Endothelial cell of umbilical vein (primary cell): ENCODE measurements at regions not wholly inside any gene's neighbourhood (a gene's known extent, or its start where the extent isn't known, plus 50 kb on each side); places are given as distances from the start of the nearest gene placed in this dataset.

Experiments
- BruUV-seq: library from RNA; stranded (reverse); fragments of 400-500 nt; replicated peaks from 2 replicates; lab custom pipeline; 2021; lab: Mats Ljungman, UMichigan
- CTCF ChIA-PET: fragments of 300-600, 350-600 bp; sonication (Branson Sonifier 250); formaldehyde crosslinking; loops from one replicate; lab custom pipeline; 2021; ENCODE audit warnings: antibody characterized with exemption, inconsistent platforms; lab: Charles Lee
- POLR2A ChIA-PET: fragments of 300-600, 350-600 bp; sonication (Branson Sonifier 250); formaldehyde crosslinking; loops from one replicate; lab custom pipeline; 2021; ENCODE audit warnings: antibody characterized with exemption, inconsistent platforms; lab: Charles Lee
- DNase-seq: peaks from one replicate; pipeline ENCODE4 v3.0.0-alpha.2; 2011; ENCODE audit warnings: low read depth, low spot score
- FAIRE-seq: peaks from 2 replicates; lab custom pipeline; 2011; peaks lifted over from hg19 to GRCh38; lab: Jason Lieb, UNC
- H2AFZ ChIP-seq: 2 replicates; pipeline ENCODE4 v1.6.0; 2012; ENCODE audit warnings: low read depth, low read length, control low read depth, inconsistent platforms
- H3K27ac ChIP-seq: 2 replicates; pipeline ENCODE4 v1.5.1; 2011; ENCODE audit warnings: low read depth, mild to moderate bottlenecking, control low read depth, low read length, moderate library complexity; ENCODE audit not compliant: insufficient read depth
- H3K27me3 ChIP-seq, 2 experiments: 2 replicates each; pipeline versions ENCODE4 v1.6.0 to v1.6.1; 2011; ENCODE audit warnings: low read length in 2 of 2, mixed read lengths in 1 of 2; ENCODE audit not compliant: control insufficient read depth in 2 of 2, insufficient read depth in 2 of 2
- H3K36me3 ChIP-seq, 2 experiments: 2 replicates in 1 of 2; 3 replicates in 1 of 2; pipeline ENCODE4 v1.5.1; 2011; ENCODE audit warnings: low read length in 2 of 2, mild to moderate bottlenecking in 1 of 2, moderate library complexity in 1 of 2; ENCODE audit not compliant: control insufficient read depth in 2 of 2, insufficient read depth in 2 of 2; ENCODE audit errors: extremely low read depth in 1 of 2
- H3K4me1 ChIP-seq: 3 replicates; pipeline ENCODE4 v1.5.1; 2011; ENCODE audit warnings: mild to moderate bottlenecking, low read length; ENCODE audit not compliant: control insufficient read depth, insufficient read depth; ENCODE audit errors: extremely low read depth
- H3K4me2 ChIP-seq: 2 replicates; pipeline ENCODE4 v1.6.1; 2011; ENCODE audit warnings: low read length, control low read depth, mixed read lengths; ENCODE audit not compliant: insufficient read depth
- H3K4me3 ChIP-seq, 3 experiments: fragments of 200-600 bp in 1 of 3; sonication (generic), shearing (Covaris generic) in 1 of 3; replicated peaks in 1 of 3; 2 replicates each; pipeline ENCODE4 v1.5.1; 2011 to 2016; ENCODE audit warnings: control low read depth in 3 of 3, low read length in 3 of 3, mild to moderate bottlenecking in 2 of 3, inconsistent platforms in 1 of 3, low read depth in 1 of 3, moderate library complexity in 1 of 3; ENCODE audit not compliant: insufficient read depth in 1 of 3
- H3K79me2 ChIP-seq: 2 replicates; pipeline ENCODE4 v1.6.0; 2012; ENCODE audit warnings: low read length, inconsistent platforms; ENCODE audit not compliant: control insufficient read depth, insufficient read depth
- H3K9ac ChIP-seq: replicated peaks from 2 replicates; pipeline ENCODE3; 2011; ENCODE audit warnings: low read length, control low read depth; ENCODE audit not compliant: insufficient read depth; ENCODE audit errors: extremely low read depth
- H3K9me1 ChIP-seq: replicated peaks from 3 replicates; pipeline ENCODE4 v1.6.0; 2011; ENCODE audit warnings: mild to moderate bottlenecking, low read length; ENCODE audit not compliant: control insufficient read depth, insufficient read depth; ENCODE audit errors: extremely low read depth
- H3K9me3 ChIP-seq: replicated peaks from 2 replicates; pipeline ENCODE4 v1.5.1; 2012; ENCODE audit warnings: low read length, inconsistent platforms; ENCODE audit not compliant: control insufficient read depth, insufficient read depth
- H4K20me1 ChIP-seq: replicated peaks from 2 replicates; pipeline ENCODE3; 2011; ENCODE audit warnings: mild to moderate bottlenecking, low read length; ENCODE audit not compliant: control insufficient read depth, insufficient read depth; ENCODE audit errors: extremely low read depth
- CTCF ChIP-seq, 2 donors: IDR thresholded peaks; 1 replicate in 1 of 2; 2 replicates in 1 of 2; pipeline ENCODE4 v1.5.1; 2011; ENCODE audit warnings: low read length in 2 of 2, mild to moderate bottlenecking in 2 of 2, moderate library complexity in 2 of 2, control low read depth in 1 of 2, inconsistent platforms in 1 of 2, low read depth in 1 of 2; ENCODE audit not compliant: insufficient read depth in 1 of 2; ENCODE audit errors: extremely low read depth in 1 of 2
- EZH2 ChIP-seq: IDR thresholded peaks from 2 replicates; pipeline ENCODE4 v1.6.1; 2012; ENCODE audit warnings: borderline replicate concordance, low read depth, mild to moderate bottlenecking, moderate library complexity, low read length, inconsistent platforms; ENCODE audit not compliant: severe bottlenecking
- FOS ChIP-seq: IDR thresholded peaks from 2 replicates; pipeline ENCODE4 v1.6.1; 2011; ENCODE audit warnings: mild to moderate bottlenecking, low read length, moderate library complexity, borderline replicate concordance; ENCODE audit not compliant: insufficient read depth
- GATA2 ChIP-seq: IDR thresholded peaks from 2 replicates; pipeline ENCODE4 v1.7.0; 2011; ENCODE audit warnings: low read depth, mild to moderate bottlenecking, moderate library complexity, mixed read lengths, low read length; ENCODE audit not compliant: insufficient read length, insufficient read depth
- JUN ChIP-seq: IDR thresholded peaks from 2 replicates; pipeline ENCODE4 v1.6.1; 2011; ENCODE audit warnings: borderline replicate concordance, low read depth; ENCODE audit not compliant: insufficient read length, insufficient read depth
- MAX ChIP-seq: IDR thresholded peaks from 2 replicates; pipeline ENCODE4 v1.6.1; 2011; ENCODE audit not compliant: insufficient read depth, insufficient read length
- MYC ChIP-seq: IDR thresholded peaks from one replicate; pipeline ENCODE4 v1.6.1; 2011; ENCODE audit warnings: mild to moderate bottlenecking, low read depth, low read length
- POLR2A ChIP-seq: IDR thresholded peaks from 2 replicates; pipeline ENCODE4 v1.6.1; 2012; ENCODE audit warnings: low read depth, mild to moderate bottlenecking, control low read depth, low read length
- POLR2AphosphoS5 ChIP-seq: IDR thresholded peaks from 2 replicates; pipeline ENCODE4 v1.6.1; 2012; ENCODE audit warnings: low read depth, mild to moderate bottlenecking, control low read depth, low read length, moderate library complexity; ENCODE audit not compliant: insufficient read depth
- dilution Hi-C: fragments of 300-500 bp; cut with MboI; formaldehyde crosslinking; loops from one replicate; pipeline ENCODE4 v1.15.0; 2019; ENCODE audit warnings: low sequenced_read_pairs; ENCODE audit not compliant: extremely low pct_ligation_motif_present
- intact Hi-C: fragments of 100-400 bp; cut with micrococcal nuclease; formaldehyde crosslinking; loops from one replicate; pipeline ENCODE4 v1.10.0; 2022

GRCh38 chr7:142334806-142335205 is 76.9 kb upstream of the PRSS58 start:
- no peaks in the 10 kb centered on the region for H3K36me3 ChIP-seq
- BruUV-seq, result no TSS peak
- no peak overlapping the region for H2AFZ ChIP-seq
- intact Hi-C loops, result no loop called here
- POLR2A ChIA-PET, result no interaction called here
- H3K27me3 ChIP-seq, result no peaks in the 10 kb centered on the region
- no peaks in the 10 kb centered on the region for H4K20me1 ChIP-seq
- no peaks in the 10 kb centered on the region for H3K9me3 ChIP-seq
- no peak overlapping the region for H3K4me2 ChIP-seq
- no peaks in the 10 kb centered on the region for H3K4me1 ChIP-seq
- no peak for TF ChIP-seq JUN
- TF ChIP-seq POLR2AphosphoS5, result no peak
- TF ChIP-seq MAX, result no peak
- no peak for TF ChIP-seq FOS
- TF ChIP-seq CTCF (IDR thresholded peaks at IDR 0.05; ENCODE audit: extremely low read depth in 1 of 2, insufficient read depth in 1 of 2, low read depth in 1 of 2, low read length in 2 of 2), result no peak
- TF ChIP-seq GATA2, result no peak
- TF ChIP-seq EZH2, result no peak
- TF ChIP-seq MYC, result no peak
- no peak for TF ChIP-seq POLR2A
- FAIRE-seq (no peak), DNase-seq (no peak)
- H3K4me3 ChIP-seq, result no peak overlapping the region
- CTCF ChIA-PET, result interaction anchor here (1.3 kb wide), 1 partner anchor 15 kb away, joined by 6 read pairs; no protein-coding TSS in a partner anchor
- dilution Hi-C loops, result no loop called here
- H3K9me1 ChIP-seq, result no peaks in the 10 kb centered on the region
- H3K79me2 ChIP-seq, result no peaks in the 10 kb centered on the region
- no peak overlapping the region for H3K27ac ChIP-seq
- H3K9ac ChIP-seq, result no peak overlapping the region
